ENCODE measurements at regions not wholly inside any gene's neighbourhood (a gene's known extent, or its start where the extent isn't known, plus 50 kb on each side); places are given as distances from the start of the nearest gene placed in this dataset.

DNA sequence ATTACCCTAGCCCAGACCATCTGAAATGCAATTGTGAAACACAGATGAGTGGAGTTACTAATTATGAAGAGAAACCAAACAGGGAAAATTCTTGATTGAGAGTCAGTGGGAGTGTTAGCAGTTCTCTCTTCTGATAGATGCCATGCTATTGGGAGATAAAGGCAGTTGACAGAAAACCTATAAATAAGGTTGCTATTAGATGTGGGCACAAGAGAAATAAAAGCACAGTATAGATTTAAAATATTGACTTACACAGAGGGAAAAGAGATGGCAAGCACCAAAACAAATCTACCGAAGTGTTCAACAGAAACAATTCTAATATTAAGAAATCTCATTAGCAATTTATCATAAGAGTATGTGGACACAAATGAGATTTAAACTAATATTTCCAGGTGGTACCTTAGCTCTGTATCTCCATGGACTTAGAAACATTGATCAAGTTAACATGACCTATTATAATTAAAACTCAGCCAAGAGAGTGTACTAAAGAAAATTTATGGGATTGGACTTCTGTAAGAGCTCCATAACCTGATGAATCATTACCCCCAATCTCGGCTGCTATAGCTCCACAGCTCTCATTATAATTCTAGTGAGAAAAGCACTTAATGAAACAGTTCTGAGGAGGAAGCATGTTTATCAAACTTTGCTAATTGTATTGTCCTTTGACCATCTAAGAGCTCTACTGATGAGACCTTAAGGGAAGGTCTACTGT, 665.0 kb upstream of the RIOK2 start:
- no peak for DNase-seq
- TF ChIP-seq, protein P1, sequence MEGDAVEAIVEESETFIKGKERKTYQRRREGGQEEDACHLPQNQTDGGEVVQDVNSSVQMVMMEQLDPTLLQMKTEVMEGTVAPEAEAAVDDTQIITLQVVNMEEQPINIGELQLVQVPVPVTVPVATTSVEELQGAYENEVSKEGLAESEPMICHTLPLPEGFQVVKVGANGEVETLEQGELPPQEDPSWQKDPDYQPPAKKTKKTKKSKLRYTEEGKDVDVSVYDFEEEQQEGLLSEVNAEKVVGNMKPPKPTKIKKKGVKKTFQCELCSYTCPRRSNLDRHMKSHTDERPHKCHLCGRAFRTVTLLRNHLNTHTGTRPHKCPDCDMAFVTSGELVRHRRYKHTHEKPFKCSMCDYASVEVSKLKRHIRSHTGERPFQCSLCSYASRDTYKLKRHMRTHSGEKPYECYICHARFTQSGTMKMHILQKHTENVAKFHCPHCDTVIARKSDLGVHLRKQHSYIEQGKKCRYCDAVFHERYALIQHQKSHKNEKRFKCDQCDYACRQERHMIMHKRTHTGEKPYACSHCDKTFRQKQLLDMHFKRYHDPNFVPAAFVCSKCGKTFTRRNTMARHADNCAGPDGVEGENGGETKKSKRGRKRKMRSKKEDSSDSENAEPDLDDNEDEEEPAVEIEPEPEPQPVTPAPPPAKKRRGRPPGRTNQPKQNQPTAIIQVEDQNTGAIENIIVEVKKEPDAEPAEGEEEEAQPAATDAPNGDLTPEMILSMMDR (IDR thresholded peaks at IDR 0.05): no peak
- intact Hi-C loops (cut with DNase I): no loop called here
- Histone ChIP-seq H3K27ac (no peak overlapping the region), H3K9me3 (no peaks in the 10 kb centered on the region), H3K27me3 (ENCODE audit: low read depth) (no peaks in the 10 kb centered on the region), H3K4me3 (no peak overlapping the region), H3K4me1 (no peaks in the 10 kb centered on the region), H3K36me3 (no peaks in the 10 kb centered on the region)
- no peak for ATAC-seq

DNA sequence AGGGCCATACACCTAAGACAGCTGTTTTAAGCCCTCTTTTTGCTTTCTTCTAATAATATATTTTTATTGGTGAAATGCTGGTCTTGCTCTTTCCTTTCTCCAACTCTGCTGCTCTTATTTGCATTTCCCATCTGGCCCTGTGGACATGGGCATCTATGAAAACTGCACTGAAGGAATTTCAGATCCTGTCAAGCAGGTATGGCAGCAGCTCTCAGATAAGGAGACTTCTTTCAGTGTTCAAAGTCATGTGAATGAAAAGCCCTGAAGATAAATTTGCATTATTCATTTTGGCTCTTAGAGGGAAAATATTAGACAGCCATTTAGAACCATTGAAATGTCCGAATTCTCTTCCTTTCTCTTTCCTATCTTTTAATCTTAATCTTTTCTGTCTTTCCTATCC, 668.0 kb upstream of the RIOK2 start:
- Histone ChIP-seq H3K4me1 (no peaks in the 10 kb centered on the region), H3K4me3 (no peak overlapping the region), H3K9me3 (no peaks in the 10 kb centered on the region), H3K36me3 (no peaks in the 10 kb centered on the region), H3K27ac (no peak overlapping the region), H3K27me3 (ENCODE audit: low read depth) (no peaks in the 10 kb centered on the region)
- TF ChIP-seq, protein P1 (IDR thresholded peaks at IDR 0.05): no peak
- intact Hi-C loops (cut with DNase I): no loop called here
- ATAC-seq (no peak), DNase-seq (no peak)

DNA sequence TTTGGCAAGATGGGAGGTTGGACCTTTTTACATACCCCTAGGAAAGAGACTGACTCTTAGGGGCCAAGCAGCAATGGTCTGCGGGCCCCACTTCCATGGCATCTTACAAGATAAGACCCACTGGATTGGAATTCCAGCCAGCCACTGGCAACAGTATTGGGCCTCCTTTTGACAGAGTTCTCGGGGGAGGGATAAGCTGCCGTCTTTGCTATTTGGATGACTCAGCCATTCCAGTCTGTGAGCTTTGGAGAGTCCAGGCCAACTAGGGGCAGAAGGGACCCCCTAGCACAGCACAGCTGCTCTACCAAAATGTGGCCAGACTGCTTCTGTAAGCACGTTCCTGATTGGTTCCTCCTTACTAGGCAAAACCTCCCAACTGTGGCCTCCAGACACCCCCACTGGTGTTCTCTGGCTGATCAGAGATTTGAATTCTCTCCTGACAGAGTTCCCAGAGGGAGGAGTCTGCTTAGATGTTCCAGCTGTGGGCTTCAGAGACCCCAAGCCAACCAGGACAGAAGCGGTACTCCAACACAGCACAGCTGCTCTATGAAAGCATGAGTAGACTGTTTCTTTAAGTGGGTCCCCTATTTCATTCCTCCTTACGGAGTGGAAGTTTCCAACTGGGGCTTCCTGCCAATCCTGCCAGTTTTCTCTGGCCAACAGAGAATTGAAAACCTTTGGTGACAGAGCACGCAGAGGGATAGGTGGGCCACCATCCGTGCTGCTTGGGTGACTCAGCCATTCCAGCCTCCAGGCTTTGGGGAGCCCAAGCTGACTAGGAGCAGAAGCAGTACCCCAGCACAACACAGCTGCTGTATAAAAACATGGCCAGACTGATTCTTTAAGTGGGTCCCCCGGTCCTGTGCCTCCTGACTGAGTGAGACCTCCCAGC, 672.1 kb upstream of the RIOK2 start:
- peaks cover 14% of the 10 kb centered on the region for H3K9me3 ChIP-seq
- intact Hi-C loops (cut with DNase I): no loop called here
- no peaks in the 10 kb centered on the region for H3K36me3 ChIP-seq
- H3K27ac ChIP-seq: no peak overlapping the region
- no peaks in the 10 kb centered on the region for H3K27me3 ChIP-seq (ENCODE audit: low read depth)
- TF ChIP-seq, protein P1 (IDR thresholded peaks at IDR 0.05): no peak
- ATAC-seq (no peak), DNase-seq (no peak)
- no peak overlapping the region for H3K4me3 ChIP-seq
- H3K4me1 ChIP-seq: no peaks in the 10 kb centered on the region

DNA sequence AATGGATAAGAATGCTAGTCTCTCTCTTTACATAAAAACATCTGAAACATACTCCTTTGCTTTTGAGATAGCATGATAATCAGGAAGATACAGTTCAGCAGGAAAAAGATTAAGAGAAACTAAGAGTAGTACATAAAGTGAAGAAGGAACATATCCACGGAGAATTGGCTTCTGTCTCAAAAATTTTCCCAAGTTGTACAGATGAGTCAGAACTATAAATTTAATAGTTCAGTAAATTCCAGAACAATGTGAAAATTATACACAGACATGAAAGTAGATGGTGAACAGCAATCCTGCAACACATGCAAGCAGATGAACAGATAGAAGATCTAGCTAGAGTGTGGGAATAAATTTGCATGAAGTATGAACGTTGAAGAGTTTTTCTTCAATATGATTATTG, 691.4 kb upstream of the RIOK2 start:
- Histone ChIP-seq H3K4me1 (no peaks in the 10 kb centered on the region), H3K27ac (no peak overlapping the region), H3K9me3 (no peaks in the 10 kb centered on the region), H3K4me3 (no peak overlapping the region), H3K36me3 (no peaks in the 10 kb centered on the region), H3K27me3 (ENCODE audit: low read depth) (no peaks in the 10 kb centered on the region)
- no peak for ATAC-seq
- intact Hi-C loops (cut with DNase I): no loop called here
- TF ChIP-seq, protein P1 (IDR thresholded peaks at IDR 0.05): no peak
- no peak for DNase-seq

DNA sequence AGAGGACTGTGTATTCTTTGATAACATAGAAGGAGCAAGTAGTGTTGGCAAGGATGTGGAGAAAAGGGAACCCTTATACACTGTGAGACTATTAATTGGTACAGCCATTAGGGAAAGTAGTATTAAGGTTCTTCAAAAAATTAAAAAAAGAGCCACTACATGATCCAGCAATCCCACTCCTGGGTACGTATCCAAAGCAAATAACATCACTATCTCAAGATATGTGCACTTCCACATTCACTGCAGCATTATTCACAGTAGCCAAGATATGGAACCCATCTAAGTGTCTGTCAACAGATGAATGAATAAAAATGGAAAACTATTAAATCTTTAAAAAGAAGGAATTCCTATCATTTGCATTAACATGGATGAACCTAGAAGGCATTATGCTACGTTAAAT, 693.2 kb upstream of the RIOK2 start:
- TF ChIP-seq, protein P1 (IDR thresholded peaks at IDR 0.05): no peak
- Histone ChIP-seq H3K27ac (no peak overlapping the region), H3K4me3 (no peak overlapping the region), H3K9me3 (no peaks in the 10 kb centered on the region), H3K27me3 (ENCODE audit: low read depth) (no peaks in the 10 kb centered on the region), H3K4me1 (no peaks in the 10 kb centered on the region), H3K36me3 (no peaks in the 10 kb centered on the region)
- DNase-seq: no peak
- no peak for ATAC-seq
- intact Hi-C loops (cut with DNase I): no loop called here

Measured in lower lobe of right lung (tissue), 2 donors.